H9 (cell line): ENCODE measurements at regions not wholly inside any gene's neighbourhood (a gene's known extent, or its start where the extent isn't known, plus 50 kb on each side); places are given as distances from the start of the nearest gene placed in this dataset.

Experiments
- DNase-seq: peaks from one replicate; pipeline ENCODE4 v3.0.0-alpha.2; 2017
- H2AFZ ChIP-seq: one replicate; pipeline ENCODE4 v1.6.1; 2013; ENCODE audit warnings: mild to moderate bottlenecking, low read length, control low read depth, moderate library complexity
- H2AK5ac ChIP-seq: 2 replicates; pipeline ENCODE4 v1.6.1; 2013; ENCODE audit warnings: low read length, control low read depth, mixed read lengths; ENCODE audit not compliant: insufficient read length
- H2BK120ac ChIP-seq: one replicate; pipeline ENCODE4 v1.6.1; 2013; ENCODE audit warnings: low read depth, mild to moderate bottlenecking, low read length, control low read depth, inconsistent platforms; ENCODE audit not compliant: poor library complexity, severe bottlenecking
- H2BK12ac ChIP-seq: 2 replicates; pipeline ENCODE4 v1.6.1; 2013; ENCODE audit warnings: low read length, control low read depth, mixed read lengths, low read depth; ENCODE audit not compliant: insufficient read length
- H2BK15ac ChIP-seq: 2 replicates; pipeline ENCODE4 v1.6.1; 2013; ENCODE audit warnings: low read depth, low read length, control low read depth
- H2BK20ac ChIP-seq: one replicate; pipeline ENCODE4 v1.6.1; 2013; ENCODE audit warnings: low read depth, mild to moderate bottlenecking, low read length, control low read depth, inconsistent platforms; ENCODE audit not compliant: poor library complexity, severe bottlenecking
- H2BK5ac ChIP-seq: 2 replicates; pipeline ENCODE4 v1.6.1; 2013; ENCODE audit warnings: low read length, control low read depth, mixed read lengths; ENCODE audit not compliant: insufficient read length
- H3K14ac ChIP-seq: 2 replicates; pipeline ENCODE4 v1.6.1; 2013; ENCODE audit warnings: low read length, control low read depth; ENCODE audit not compliant: insufficient read depth
- H3K18ac ChIP-seq: 2 replicates; pipeline ENCODE4 v1.6.1; 2013; ENCODE audit warnings: low read depth, mild to moderate bottlenecking, mixed read lengths, low read length, control low read depth; ENCODE audit not compliant: insufficient read length
- H3K23ac ChIP-seq: 2 replicates; pipeline ENCODE4 v1.6.1; 2013; ENCODE audit warnings: low read length, control low read depth, mixed read lengths, low read depth; ENCODE audit not compliant: insufficient read length
- H3K23me2 ChIP-seq: 2 replicates; pipeline ENCODE4 v1.6.1; 2013; ENCODE audit warnings: low read depth, mild to moderate bottlenecking, mixed read lengths, low read length, control low read depth; ENCODE audit not compliant: insufficient read length, poor library complexity, severe bottlenecking
- H3K27ac ChIP-seq: 2 replicates; pipeline ENCODE4 v1.5.1; 2013; ENCODE audit warnings: low read length, control low read depth, mixed read lengths, low read depth; ENCODE audit not compliant: insufficient read length
- H3K27me3 ChIP-seq: 2 replicates; pipeline ENCODE4 v1.6.1; 2013; ENCODE audit warnings: low read length, control low read depth, inconsistent platforms; ENCODE audit not compliant: insufficient read depth
- H3K4ac ChIP-seq: 2 replicates; pipeline ENCODE4 v1.6.1; 2013; ENCODE audit warnings: low read depth, mild to moderate bottlenecking, control low read depth, inconsistent platforms, low read length, moderate library complexity
- H3K4me1 ChIP-seq: 2 replicates; pipeline ENCODE4 v1.6.1; 2013; ENCODE audit warnings: low read length, control low read depth, inconsistent platforms; ENCODE audit not compliant: insufficient read depth
- H3K4me2 ChIP-seq: 2 replicates; pipeline ENCODE4 v1.6.1; 2013; ENCODE audit warnings: low read length, control low read depth, mixed read lengths; ENCODE audit not compliant: insufficient read length, insufficient read depth
- H3K56ac ChIP-seq: 2 replicates; pipeline ENCODE4 v1.6.1; 2013; ENCODE audit warnings: low read depth, mild to moderate bottlenecking, mixed read lengths, low read length, control low read depth; ENCODE audit not compliant: insufficient read length
- H3K79me1 ChIP-seq: 2 replicates; pipeline ENCODE4 v1.6.1; 2013; ENCODE audit warnings: low read depth, mild to moderate bottlenecking, moderate library complexity, low read length, control low read depth, inconsistent platforms; ENCODE audit not compliant: insufficient read depth, poor library complexity, severe bottlenecking
- H3K79me2 ChIP-seq: 2 replicates; pipeline ENCODE4 v1.6.1; 2013; ENCODE audit warnings: low read length, control low read depth, inconsistent platforms; ENCODE audit not compliant: insufficient read depth
- H3K9ac ChIP-seq: 2 replicates; pipeline ENCODE4 v1.6.1; 2013; ENCODE audit warnings: low read length, control low read depth, mixed read lengths; ENCODE audit not compliant: insufficient read length; ENCODE audit errors: extremely low read depth
- H3K9me3 ChIP-seq: one replicate; pipeline ENCODE4 v1.6.1; 2013; ENCODE audit warnings: low read depth, low read length, inconsistent platforms; ENCODE audit not compliant: control insufficient read depth
- H3T11ph ChIP-seq: one replicate; pipeline ENCODE4 v1.6.1; 2013; ENCODE audit warnings: mild to moderate bottlenecking, low read length, control low read depth, inconsistent platforms
- H4K20me1 ChIP-seq: one replicate; pipeline ENCODE4 v1.6.1; 2013; ENCODE audit not compliant: control insufficient read depth, insufficient read length, insufficient read depth
- H4K5ac ChIP-seq: 2 replicates; pipeline ENCODE4 v1.6.1; 2013; ENCODE audit warnings: low read depth, mild to moderate bottlenecking, mixed read lengths, low read length, control low read depth; ENCODE audit not compliant: insufficient read length
- H4K8ac ChIP-seq: replicated peaks from 2 replicates; pipeline ENCODE4 v1.6.1; 2013; ENCODE audit warnings: low read length, control low read depth, mixed read lengths, low read depth; ENCODE audit not compliant: insufficient read length
- H4K91ac ChIP-seq: 2 replicates; pipeline ENCODE4 v1.6.1; 2013; ENCODE audit warnings: low read depth, mild to moderate bottlenecking, moderate library complexity, mixed read lengths, low read length, control low read depth; ENCODE audit not compliant: insufficient read length
- H3K27ac Mint-ChIP-seq, 3 experiments: 2 replicates in 2 of 3; 3 replicates in 1 of 3; pipeline ENCODE4 v1.8.0; 2020 to 2021; ENCODE audit warnings: mixed read lengths in 3 of 3, mild to moderate bottlenecking in 1 of 3, moderate library complexity in 1 of 3
- H3K27me3 Mint-ChIP-seq: 2 replicates; pipeline ENCODE4 v1.8.0; 2021; ENCODE audit warnings: low read depth, mild to moderate bottlenecking, moderate library complexity, mixed read lengths
- H3K36me3 Mint-ChIP-seq, 3 experiments: 2 replicates in 2 of 3; 3 replicates in 1 of 3; pipeline ENCODE4 v1.8.0; 2020 to 2021; ENCODE audit warnings: low read depth in 3 of 3, mixed read lengths in 3 of 3; ENCODE audit not compliant: insufficient read depth in 1 of 3
- H3K4me1 Mint-ChIP-seq, 2 experiments: 2 replicates each; pipeline ENCODE4 v1.8.0; 2020; ENCODE audit warnings: mixed read lengths in 2 of 2
- H3K4me3 Mint-ChIP-seq, 2 experiments: 2 replicates in 1 of 2; 3 replicates in 1 of 2; pipeline ENCODE4 v1.8.0; 2020 to 2021; ENCODE audit warnings: mild to moderate bottlenecking in 2 of 2, mixed read lengths in 2 of 2, moderate library complexity in 1 of 2
- H3K9me3 Mint-ChIP-seq, 2 experiments: 2 replicates in 1 of 2; 3 replicates in 1 of 2; pipeline ENCODE4 v1.8.0; 2020; ENCODE audit warnings: mild to moderate bottlenecking in 2 of 2, mixed read lengths in 2 of 2, moderate library complexity in 1 of 2
- CTCF ChIP-seq: fragments of 200-600 bp; sonication (generic); conservative IDR thresholded peaks from 3 replicates; pipeline ENCODE4 v1.8.0; 2021; ENCODE audit warnings: antibody characterized with exemption, mild to moderate bottlenecking
- WGBS: extraction: QIAGEN DNeasy Blood & Tissue Kit; methylation state at CpG from one replicate; pipeline ENCODE4 v1.1.7; 2013; ENCODE audit warnings: missing lambda C conversion rate, low lambda C conversion rate, mixed read lengths; ENCODE audit not compliant: insufficient read length; ENCODE audit errors: extremely low coverage; 5-methylcytosine and 5-hydroxymethylcytosine counted together

- no peak overlapping the region for H3K4me2 ChIP-seq
- Mint-ChIP-seq H3K27ac (peak overlapping the region in 1 of 3 experiments; percentile 47; a peak in 1 of 7 replicates), H3K4me1 (peaks cover 4% of the 10 kb centered on the region in 2 experiments), H3K4me3 (no peak overlapping the region), H3K9me3 (no peaks in the 10 kb centered on the region; a peak in 1 of 5 replicates), H3K27me3 (no peaks in the 10 kb centered on the region), H3K36me3 (no peaks in the 10 kb centered on the region)
- WGBS = no CpG with 5 or more reads among the region's 6 CpGs
- H3K79me2 ChIP-seq = no peaks in the 10 kb centered on the region
- no peak for TF ChIP-seq CTCF
- H3K23me2 ChIP-seq = no peaks in the 10 kb centered on the region
- H2AK5ac ChIP-seq = no peak overlapping the region
- no peak overlapping the region for H4K5ac ChIP-seq
- no peak overlapping the region for H3K18ac ChIP-seq
- no peak overlapping the region for H3K27ac ChIP-seq
- H2BK15ac ChIP-seq = no peak overlapping the region
- H3K56ac ChIP-seq = no peak overlapping the region
- H4K8ac ChIP-seq = no peak overlapping the region
- H3T11ph ChIP-seq = no peak overlapping the region
- no peaks in the 10 kb centered on the region for H3K9me3 ChIP-seq
- no peak overlapping the region for H2BK120ac ChIP-seq
- H2BK20ac ChIP-seq = no peak overlapping the region
- H3K79me1 ChIP-seq = no peaks in the 10 kb centered on the region
- H2BK5ac ChIP-seq = no peak overlapping the region
- no peak overlapping the region for H3K4ac ChIP-seq
- H4K91ac ChIP-seq = no peak overlapping the region
- no peak overlapping the region for H3K14ac ChIP-seq
- no peaks in the 10 kb centered on the region for H3K4me1 ChIP-seq
- H3K23ac ChIP-seq = no peak overlapping the region
- no peaks in the 10 kb centered on the region for H4K20me1 ChIP-seq
- no peaks in the 10 kb centered on the region for H3K27me3 ChIP-seq
- H2AFZ ChIP-seq = peak overlapping the region; percentile 14
- no peak overlapping the region for H2BK12ac ChIP-seq
- DNase-seq = no peak
- H3K9ac ChIP-seq = no peak overlapping the region
Measured at GRCh38 chr18:75809926-75810255, 382.4 kb upstream of the SMIM21 start.
